CD1c-positive myeloid dendritic cell (primary cell): ENCODE measurements at regions not wholly inside any gene's neighbourhood (a gene's known extent, or its start where the extent isn't known, plus 50 kb on each side); places are given as distances from the start of the nearest gene placed in this dataset.
"Not testable (repeated sequence)": the region's sequence is repeated elsewhere in the genome, so short reads cannot be mapped to it uniquely, and the experiment has no call there.

ENCODE experiments used
- DNase-seq: peaks from one replicate; pipeline ENCODE4 v3.0.0-alpha.2; 2016; ENCODE audit errors: extremely low spot score

- DNase-seq = not testable (repeated sequence)
Observed at GRCh38 chr5:34266151-34266550, 223.1 kb upstream of the C1QTNF3 start.

GRCh38 chr5:34296759-34297158 is 253.7 kb upstream of the C1QTNF3 start:
- DNase-seq = not testable (repeated sequence)

GRCh38 chr5:34329201-34329600 is 286.2 kb upstream of the C1QTNF3 start:
- not testable (repeated sequence) for DNase-seq

- not testable (repeated sequence) for DNase-seq
Observed at GRCh38 chr5:34329611-34330108, 286.6 kb upstream of the C1QTNF3 start.

- DNase-seq = not testable (repeated sequence)
Observed at GRCh38 chr5:34331928-34332454, 289.0 kb upstream of the C1QTNF3 start.

GRCh38 chr5:34339408-34340001 is 296.5 kb upstream of the C1QTNF3 start:
- DNase-seq = not testable (repeated sequence)

- DNase-seq = not testable (repeated sequence)
Observed at GRCh38 chr5:34354440-34354839, 301.7 kb upstream of the RAI14 start.

GRCh38 chr5:34371417-34371816 is 284.7 kb upstream of the RAI14 start:
- DNase-seq = not testable (repeated sequence)

- DNase-seq = not testable (repeated sequence)
Observed at GRCh38 chr5:34371817-34372216, 284.3 kb upstream of the RAI14 start.

- DNase-seq = not testable (repeated sequence)
Observed at GRCh38 chr5:34372739-34373138, 283.4 kb upstream of the RAI14 start.

GRCh38 chr5:34377651-34378050 is 278.5 kb upstream of the RAI14 start:
- not testable (repeated sequence) for DNase-seq

GRCh38 chr5:34378498-34378897 is 277.6 kb upstream of the RAI14 start:
- DNase-seq = not testable (repeated sequence)

GRCh38 chr5:34388754-34389153 is 267.4 kb upstream of the RAI14 start:
- DNase-seq = not testable (repeated sequence)

- no peak for DNase-seq
Observed at GRCh38 chr5:34409373-34409772, 246.8 kb upstream of the RAI14 start.

- DNase-seq = no peak
Observed at GRCh38 chr5:34410411-34411139, 245.6 kb upstream of the RAI14 start.

- DNase-seq = no peak
Observed at GRCh38 chr5:34411470-34412346, 244.4 kb upstream of the RAI14 start.

- no peak for DNase-seq
Observed at GRCh38 chr5:34412736-34413135, 243.4 kb upstream of the RAI14 start.

GRCh38 chr5:34415559-34416198 is 240.4 kb upstream of the RAI14 start:
- DNase-seq = no peak

- DNase-seq = no peak
Observed at GRCh38 chr5:34416501-34417008, 239.6 kb upstream of the RAI14 start.

- not testable (repeated sequence) for DNase-seq
Observed at GRCh38 chr5:34420191-34420590, 235.9 kb upstream of the RAI14 start.
